ENCODE measurements at regions not wholly inside any gene's neighbourhood (a gene's known extent, or its start where the extent isn't known, plus 50 kb on each side); places are given as distances from the start of the nearest gene placed in this dataset.

GRCh38 chr2:4412637-4413187, 709.3 kb downstream of the DCDC2C start:
- TF ChIP-seq EZH2 (IDR thresholded peaks at IDR 0.05; ENCODE audit: insufficient read depth, poor library complexity, severe bottlenecking) (no peak), EZH2phosphoT487 (IDR thresholded peaks at IDR 0.05; ENCODE audit: insufficient read depth, low read depth) (no peak)

Measured in GM23248 (cell line).